ENCODE measurements at regions not wholly inside any gene's neighbourhood (a gene's known extent, or its start where the extent isn't known, plus 50 kb on each side); places are given as distances from the start of the nearest gene placed in this dataset.
A peak's percentile ranks its signal among the peaks of the same experiment; 100 is the strongest.

GRCh38 chr6:169155481-169155880 lies 98.2 kb downstream of the THBS2 start:
- no peak for TF ChIP-seq CTCF (IDR thresholded peaks at IDR 0.05)
- no peak overlapping the region for H3K9ac ChIP-seq (ENCODE audit: low read depth in 2 of 2, low read length in 2 of 2)
- intact Hi-C loops (cut with DNase I): no loop called here
- no peaks in the 10 kb centered on the region for H3K27me3 ChIP-seq
- H3K27ac ChIP-seq: no peak overlapping the region
- H3K36me3 ChIP-seq: no peaks in the 10 kb centered on the region
- H3K4me3 ChIP-seq: no peak overlapping the region
- H3K4me1 ChIP-seq: no peaks in the 10 kb centered on the region
- DNase-seq: no peak
- H3K9me3 ChIP-seq: no peaks in the 10 kb centered on the region

GRCh38 chr6:169153401-169153800 lies 100.2 kb downstream of the THBS2 start:
- H3K4me3 ChIP-seq: no peak overlapping the region
- no peak for DNase-seq
- no peaks in the 10 kb centered on the region for H3K4me1 ChIP-seq
- intact Hi-C loops (cut with DNase I): no loop called here
- no peaks in the 10 kb centered on the region for H3K9me3 ChIP-seq
- H3K9ac ChIP-seq (ENCODE audit: low read depth in 2 of 2, low read length in 2 of 2): no peak overlapping the region
- H3K27ac ChIP-seq: no peak overlapping the region
- H3K27me3 ChIP-seq: no peaks in the 10 kb centered on the region
- no peaks in the 10 kb centered on the region for H3K36me3 ChIP-seq
- no peak for TF ChIP-seq CTCF (IDR thresholded peaks at IDR 0.05)

GRCh38 chr6:169146521-169146920 lies 107.1 kb downstream of the THBS2 start:
- DNase-seq: no peak
- Histone ChIP-seq H3K36me3 (no peaks in the 10 kb centered on the region), H3K27me3 (no peaks in the 10 kb centered on the region), H3K27ac (no peak overlapping the region), H3K9ac (ENCODE audit: low read depth in 2 of 2, low read length in 2 of 2) (no peak overlapping the region), H3K9me3 (no peaks in the 10 kb centered on the region), H3K4me3 (no peak overlapping the region), H3K4me1 (no peaks in the 10 kb centered on the region)
- no peak for TF ChIP-seq CTCF (IDR thresholded peaks at IDR 0.05)
- intact Hi-C loops (cut with DNase I): no loop called here

- Histone ChIP-seq H3K4me3 (no peak overlapping the region), H3K9ac (ENCODE audit: low read depth in 2 of 2, low read length in 2 of 2) (no peak overlapping the region), H3K4me1 (no peaks in the 10 kb centered on the region), H3K27ac (no peak overlapping the region), H3K36me3 (no peaks in the 10 kb centered on the region), H3K27me3 (no peaks in the 10 kb centered on the region), H3K9me3 (no peaks in the 10 kb centered on the region)
- intact Hi-C loops (cut with DNase I): no loop called here
- DNase-seq: no peak
- TF ChIP-seq CTCF (IDR thresholded peaks at IDR 0.05): no peak
These were observed 107.6 kb downstream of the THBS2 start for GRCh38 chr6:169145991-169146501.

GRCh38 chr6:169145496-169145895 lies 108.2 kb downstream of the THBS2 start:
- Histone ChIP-seq H3K36me3 (no peaks in the 10 kb centered on the region), H3K9me3 (no peaks in the 10 kb centered on the region), H3K4me1 (no peaks in the 10 kb centered on the region), H3K4me3 (no peak overlapping the region), H3K9ac (ENCODE audit: low read depth in 2 of 2, low read length in 2 of 2) (peak overlapping the region in 1 of 2 donors; percentile 35), H3K27ac (no peak overlapping the region), H3K27me3 (no peaks in the 10 kb centered on the region)
- no peak for TF ChIP-seq CTCF (IDR thresholded peaks at IDR 0.05)
- intact Hi-C loops (cut with DNase I): no loop called here
- DNase-seq: no peak

- Histone ChIP-seq H3K36me3 (no peaks in the 10 kb centered on the region), H3K9me3 (no peaks in the 10 kb centered on the region), H3K4me3 (no peak overlapping the region), H3K27me3 (no peaks in the 10 kb centered on the region), H3K9ac (ENCODE audit: low read depth in 2 of 2, low read length in 2 of 2) (no peak overlapping the region), H3K27ac (no peak overlapping the region), H3K4me1 (no peaks in the 10 kb centered on the region)
- DNase-seq: no peak
- intact Hi-C loops (cut with DNase I): no loop called here
- no peak for TF ChIP-seq CTCF (IDR thresholded peaks at IDR 0.05)
These were observed 109.3 kb downstream of the THBS2 start for GRCh38 chr6:169144356-169144755.
